HG02678 (cell line): ENCODE measurements at regions not wholly inside any gene's neighbourhood (a gene's known extent, or its start where the extent isn't known, plus 50 kb on each side); places are given as distances from the start of the nearest gene placed in this dataset.

ENCODE experiments used
- ATAC-seq: cut with Tn5 transposase; IDR thresholded peaks from one replicate; pipeline ENCODE4 v1.9.1; 2021; ENCODE audit warnings: mild to moderate bottlenecking, moderate library complexity; ENCODE audit not compliant: unreplicated experiment

DNA sequence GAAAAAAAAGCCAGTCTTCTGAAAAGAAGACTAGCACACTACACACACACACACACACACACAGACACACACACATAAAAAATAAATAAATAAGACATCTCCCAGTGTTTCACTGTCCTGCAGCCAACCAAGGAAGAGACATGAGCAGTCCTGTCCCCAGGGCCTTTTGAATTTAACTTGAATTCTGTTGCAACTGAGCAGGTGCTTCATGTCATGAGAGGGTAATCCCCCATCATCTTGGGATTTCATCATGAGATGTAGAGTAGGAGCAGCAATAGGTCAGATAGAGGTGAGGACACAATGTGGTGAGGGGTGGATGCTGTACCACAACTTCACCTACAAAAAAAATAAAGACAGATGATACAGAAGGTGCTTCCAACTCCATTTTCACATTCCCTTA lies 682.2 kb upstream of the TSPY4 start:
- ATAC-seq = no peak

DNA sequence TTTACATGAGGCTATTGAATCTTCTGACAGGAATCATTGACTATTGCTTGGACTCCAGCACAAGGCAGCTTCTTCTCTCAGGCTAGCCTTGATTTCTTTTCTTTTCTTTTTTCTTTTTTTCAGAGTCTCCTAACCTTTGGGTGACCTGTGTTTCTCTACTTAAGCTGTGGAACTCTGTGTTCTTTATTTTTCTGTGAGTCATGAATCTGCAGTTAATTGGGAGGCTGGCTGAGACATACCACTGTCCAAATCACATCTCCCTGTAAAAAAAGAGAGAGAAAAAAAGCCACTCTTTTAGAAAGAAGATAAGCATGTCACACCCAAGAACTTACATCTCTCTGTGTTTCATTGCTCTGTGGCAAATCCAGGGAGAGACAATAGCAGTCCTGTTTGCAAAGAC lies 681.2 kb upstream of the TSPY4 start:
- ATAC-seq = no peak

DNA sequence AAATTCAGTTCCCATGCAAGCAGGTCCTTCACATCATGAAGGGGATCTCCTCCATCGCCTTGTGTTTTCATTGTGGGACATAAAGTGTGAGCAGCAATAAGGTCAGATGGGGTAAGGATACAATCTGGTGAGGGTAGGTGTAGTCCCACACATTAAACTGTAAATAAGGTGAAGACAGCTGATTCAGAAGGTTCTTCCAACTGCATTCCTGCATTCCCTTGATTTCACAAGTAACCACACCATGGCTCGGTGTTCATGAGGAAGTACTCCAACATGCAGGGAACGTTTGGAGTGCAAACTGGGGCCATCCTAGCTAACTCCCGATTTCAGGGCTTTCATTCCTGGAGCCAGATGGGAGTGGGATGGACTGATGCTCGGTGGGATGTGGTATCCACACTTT lies 680.7 kb upstream of the TSPY4 start:
- no peak for ATAC-seq

DNA sequence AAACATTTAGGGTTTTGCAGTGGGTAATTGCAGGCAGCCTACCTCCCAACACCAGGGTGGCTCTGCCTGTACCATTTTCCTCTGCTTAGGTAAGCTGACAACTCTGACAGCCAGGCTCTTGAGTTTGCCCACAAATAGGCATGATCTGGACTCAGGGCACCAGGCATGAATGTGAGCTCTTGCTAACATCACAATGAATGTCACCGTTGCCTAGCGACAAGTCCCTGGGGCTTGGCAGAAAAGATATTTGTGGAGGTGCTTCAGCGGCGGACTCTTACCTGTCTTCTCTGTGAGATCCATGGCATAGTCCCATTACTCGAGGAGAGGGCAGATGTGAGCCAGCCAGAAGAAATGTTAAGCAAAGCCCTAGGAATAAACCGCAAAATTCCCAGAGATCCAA lies 677.5 kb upstream of the TSPY4 start:
- no peak for ATAC-seq

DNA sequence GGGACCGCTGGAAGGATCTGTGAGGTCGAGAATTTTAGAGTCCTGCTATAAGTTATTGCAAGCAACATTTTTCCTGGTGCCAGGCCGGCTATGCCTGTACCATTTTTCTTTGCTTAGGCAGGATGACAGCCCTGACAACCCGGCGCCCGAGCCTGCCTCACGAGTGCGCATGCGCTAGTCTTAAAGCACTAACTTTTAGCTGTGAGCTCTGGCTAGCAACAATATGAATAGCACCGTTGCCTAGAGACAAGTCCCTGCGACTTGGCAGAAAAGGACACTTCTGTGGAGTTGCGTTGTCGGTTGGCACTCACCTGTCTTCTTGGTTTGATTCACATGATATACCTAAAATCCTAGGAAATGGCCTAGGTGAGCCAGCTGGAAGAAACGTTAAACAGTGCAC lies 663.4 kb upstream of the TSPY4 start:
- ATAC-seq = no peak

DNA sequence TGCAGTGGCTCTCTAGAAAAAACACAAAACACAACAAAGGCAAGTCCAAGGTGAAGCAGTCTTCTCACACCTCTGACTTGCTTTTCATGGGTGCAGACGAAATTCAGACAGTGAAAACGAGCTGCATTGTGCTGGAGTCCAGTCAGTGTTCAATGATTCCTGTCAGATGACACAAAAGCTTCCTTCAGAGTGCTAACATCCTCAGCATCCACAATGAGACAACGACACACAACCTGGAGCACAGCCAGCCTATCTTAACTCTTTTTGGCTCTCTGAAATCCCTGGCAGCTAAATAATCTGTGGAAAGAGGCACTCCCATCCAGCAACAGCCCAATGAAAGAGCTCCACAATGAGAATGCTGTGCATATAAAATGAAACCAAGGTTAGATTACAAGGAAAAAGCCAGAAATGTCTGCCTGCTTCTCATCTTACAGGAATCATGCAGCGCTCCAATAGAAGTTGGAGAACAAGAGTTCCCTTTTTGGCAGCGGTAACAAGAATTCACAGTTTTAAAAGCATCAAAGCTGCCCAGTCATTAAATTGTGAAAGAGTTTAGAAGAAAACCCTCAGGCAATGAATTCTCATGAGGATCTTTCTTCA lies 659.8 kb upstream of the TSPY4 start:
- no peak for ATAC-seq

DNA sequence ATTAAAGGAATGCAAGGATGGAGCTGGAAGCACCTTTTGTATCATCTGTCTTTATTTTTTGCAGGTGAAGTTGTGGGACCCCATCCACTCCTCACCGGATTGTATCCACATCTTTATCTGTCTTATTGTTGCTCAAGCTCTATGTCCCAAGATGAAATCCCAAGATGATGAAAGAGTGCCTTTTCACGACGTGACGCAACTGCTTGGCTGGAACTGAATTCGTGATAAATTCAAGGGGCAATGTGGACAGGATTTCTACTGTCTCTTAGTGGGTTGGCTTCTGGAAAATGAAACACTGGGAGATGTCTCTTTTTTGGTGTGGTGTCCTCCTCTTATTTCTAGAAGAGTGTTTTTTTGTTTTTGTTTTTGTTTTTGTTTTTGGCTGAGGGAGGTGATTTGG lies 650.1 kb upstream of the TSPY4 start:
- no peak for ATAC-seq

DNA sequence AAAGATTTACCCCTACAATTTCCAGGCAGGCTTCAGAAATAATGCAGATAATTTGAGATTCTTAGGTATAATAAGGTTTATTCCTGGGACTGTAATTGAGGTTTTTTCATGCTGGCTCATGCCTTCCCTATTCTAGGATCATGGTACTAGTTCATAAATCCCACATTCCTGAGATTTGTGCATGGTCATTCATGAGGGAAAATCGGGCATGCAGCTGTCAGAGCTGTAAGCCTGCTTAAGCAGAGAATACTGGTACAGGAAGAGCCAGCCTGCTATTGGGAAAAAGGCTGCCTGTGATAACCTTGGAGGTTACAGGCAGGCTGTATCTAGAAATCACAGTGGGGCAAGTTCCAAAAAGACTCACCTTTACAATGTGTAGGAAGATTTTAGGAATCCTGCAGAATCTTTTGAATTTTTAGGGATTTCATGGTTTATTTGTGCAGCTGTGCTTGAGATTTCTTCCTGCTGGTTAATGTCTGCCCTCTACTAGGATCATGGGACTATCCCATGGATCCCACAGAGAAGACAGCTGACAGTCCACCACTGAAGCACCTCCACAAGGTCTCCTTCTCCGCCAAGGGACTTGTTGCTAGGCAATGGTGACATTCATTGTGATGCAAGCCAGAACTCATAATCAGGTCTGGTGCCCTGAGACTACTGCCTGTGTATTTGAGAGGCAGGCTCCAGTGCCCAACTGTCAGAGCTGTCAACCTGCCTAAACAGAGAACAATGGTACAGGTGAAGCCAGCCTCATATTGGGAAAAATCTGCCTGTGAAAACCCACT lies 646.2 kb upstream of the TSPY4 start:
- ATAC-seq = no peak

DNA sequence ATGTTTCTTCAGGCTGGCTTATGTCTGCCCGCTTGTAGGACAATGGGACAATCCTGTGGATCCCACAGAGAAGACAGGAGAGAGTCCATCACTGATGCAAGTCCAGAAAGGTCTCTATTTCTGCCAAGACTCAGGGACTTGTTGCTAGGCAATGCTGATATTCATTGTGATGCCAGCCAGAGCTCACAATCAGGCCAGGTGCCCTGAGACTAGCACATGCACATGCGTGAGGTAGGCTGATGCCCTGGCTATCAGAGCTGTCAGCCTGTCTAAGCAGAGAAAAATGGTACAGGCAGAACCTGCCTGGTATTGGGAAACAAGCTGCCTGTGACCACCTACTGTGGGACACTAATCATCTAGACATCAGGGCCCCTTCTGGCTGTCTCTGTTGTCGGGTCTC lies 638.7 kb upstream of the TSPY4 start:
- no peak for ATAC-seq

DNA sequence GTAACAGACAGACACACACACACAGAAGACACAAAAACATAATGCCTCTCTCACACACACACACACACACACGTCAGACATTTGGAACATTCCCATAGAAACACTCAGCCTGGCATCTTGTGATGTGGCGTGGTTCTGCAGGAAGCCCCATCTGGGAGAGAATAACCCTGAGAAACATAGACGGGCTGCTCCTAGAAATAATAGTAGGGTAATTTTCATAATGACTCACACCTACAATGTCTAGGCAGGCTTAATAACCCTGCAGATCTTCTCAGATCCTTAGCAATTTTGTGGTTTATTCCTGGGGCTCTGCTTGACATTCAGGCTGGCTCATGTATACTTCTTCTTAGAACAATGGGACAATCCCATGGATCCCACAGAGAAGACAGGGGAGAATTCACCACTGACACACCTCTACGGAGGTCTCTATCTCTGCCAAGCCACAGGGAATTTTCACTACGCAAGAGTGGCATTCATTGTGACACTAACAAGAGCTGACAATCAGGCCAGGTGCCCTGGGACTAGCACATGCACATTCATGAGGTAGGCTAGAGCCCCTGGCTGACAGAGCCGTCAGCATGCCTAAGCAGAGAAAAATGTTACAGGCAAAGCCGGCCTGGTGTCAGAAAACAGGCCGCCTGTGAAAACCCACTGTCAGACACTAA lies 631.5 kb upstream of the TSPY4 start:
- ATAC-seq = no peak

DNA sequence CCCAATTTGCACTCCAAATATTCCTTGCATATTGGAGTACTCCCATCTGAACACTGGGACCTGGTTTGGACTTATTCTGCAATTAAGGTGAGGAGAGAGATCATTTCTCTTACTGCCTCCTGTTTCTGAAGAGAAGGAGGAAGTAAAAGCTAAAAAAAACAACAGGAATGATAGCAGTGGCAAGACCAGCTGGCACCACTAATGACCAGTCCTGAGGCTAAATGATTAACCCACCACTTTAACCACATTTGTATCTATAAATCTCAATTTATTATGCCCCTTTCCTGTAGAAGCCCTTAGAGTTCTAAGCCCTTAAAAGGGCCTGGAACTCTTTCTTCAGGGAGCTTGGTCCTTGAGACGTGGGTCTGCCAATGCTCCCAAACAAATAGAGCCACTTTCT lies 625.0 kb upstream of the TSPY4 start:
- no peak for ATAC-seq

DNA sequence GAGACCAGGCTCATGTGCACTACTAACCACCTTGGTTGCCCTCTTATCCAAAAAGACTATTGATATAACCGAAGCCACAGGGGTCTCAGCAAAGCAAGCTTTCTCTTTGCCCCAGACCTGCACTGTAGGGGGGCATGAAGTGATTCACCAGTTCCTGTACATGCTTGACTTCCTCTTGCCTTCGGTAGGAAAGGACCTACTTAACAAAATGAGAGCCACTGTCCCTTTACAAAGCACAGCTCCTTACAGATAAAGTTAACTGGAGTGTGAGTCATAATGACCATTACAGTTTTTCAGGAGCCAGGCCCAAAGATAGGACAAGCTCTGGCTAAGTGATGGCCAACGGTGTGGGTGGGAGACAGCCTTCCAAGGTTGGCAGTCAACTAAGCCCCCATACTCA lies 622.0 kb upstream of the TSPY4 start:
- ATAC-seq = no peak

DNA sequence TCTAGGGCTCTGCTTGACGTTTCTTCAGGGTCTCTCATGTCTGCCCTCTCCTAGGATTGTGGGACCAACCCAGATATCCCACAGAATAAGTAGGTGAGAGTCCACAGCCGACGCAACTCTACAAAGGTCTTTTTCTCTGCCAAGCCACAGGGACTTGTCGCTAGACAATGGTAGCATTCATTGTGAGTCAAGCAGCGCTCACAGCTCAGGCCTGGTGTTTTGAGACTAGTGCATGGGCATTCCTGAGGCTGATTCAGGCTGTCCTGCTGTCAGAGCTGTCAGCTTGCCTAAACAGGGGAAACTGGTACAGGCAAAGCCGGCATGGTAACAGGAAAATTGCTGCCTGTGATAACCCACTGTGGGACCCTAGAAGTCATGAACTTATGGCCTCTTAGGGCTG lies 610.6 kb upstream of the TSPY4 start:
- no peak for ATAC-seq

DNA sequence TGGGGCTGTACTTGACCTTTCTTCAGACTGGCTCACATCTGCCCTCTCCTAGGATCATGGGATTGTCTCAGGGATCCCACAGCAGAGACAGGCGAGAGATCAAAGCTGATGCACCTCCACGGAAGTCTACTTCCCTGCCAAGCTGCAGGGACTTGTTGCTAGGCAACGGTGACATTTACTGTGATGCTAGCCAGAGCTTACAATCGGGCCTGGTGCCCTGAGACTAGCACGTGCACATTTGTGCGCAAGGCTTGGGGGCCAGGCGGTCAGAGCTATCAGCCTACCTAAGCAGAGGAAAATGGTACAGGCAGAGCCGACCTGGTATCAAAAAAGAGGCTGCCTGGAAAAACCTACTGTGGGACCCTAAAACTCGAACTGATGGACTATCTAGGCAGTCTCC lies 607.3 kb upstream of the TSPY4 start:
- no peak for ATAC-seq

DNA sequence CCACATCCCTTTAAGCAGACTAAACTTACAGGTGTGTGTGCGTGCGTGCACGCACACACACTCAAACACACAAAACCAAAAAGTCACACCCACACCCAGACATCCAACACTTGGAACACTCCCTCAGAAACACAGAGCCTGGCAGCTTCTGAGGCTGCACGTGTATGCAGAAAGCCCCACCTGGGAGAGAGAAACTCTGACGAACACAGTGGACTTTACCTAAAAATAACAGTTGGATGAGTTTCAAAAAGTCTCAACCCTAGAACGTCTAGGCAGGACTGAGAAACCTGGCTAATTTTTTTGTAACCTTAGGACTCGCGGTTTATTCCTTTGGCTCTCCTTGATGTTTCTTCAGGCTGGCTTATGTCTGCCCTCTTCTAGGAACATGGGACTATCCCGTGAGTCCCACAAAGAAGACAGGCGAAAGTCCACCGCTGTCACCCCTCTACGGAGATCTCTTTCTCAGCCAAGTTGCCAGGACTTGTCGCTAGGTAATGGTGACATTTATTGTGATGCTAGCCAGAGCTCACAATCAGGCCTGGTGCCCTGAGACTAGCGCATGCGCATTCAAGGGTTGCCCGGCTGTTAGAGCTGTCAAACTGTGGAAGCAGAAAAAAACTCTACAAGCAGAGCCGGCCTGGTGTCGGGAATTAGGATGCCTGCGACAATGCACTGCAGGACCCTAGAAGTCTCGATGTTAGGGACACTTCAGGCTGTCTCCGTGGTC lies 595.8 kb upstream of the TSPY4 start:
- no peak for ATAC-seq

DNA sequence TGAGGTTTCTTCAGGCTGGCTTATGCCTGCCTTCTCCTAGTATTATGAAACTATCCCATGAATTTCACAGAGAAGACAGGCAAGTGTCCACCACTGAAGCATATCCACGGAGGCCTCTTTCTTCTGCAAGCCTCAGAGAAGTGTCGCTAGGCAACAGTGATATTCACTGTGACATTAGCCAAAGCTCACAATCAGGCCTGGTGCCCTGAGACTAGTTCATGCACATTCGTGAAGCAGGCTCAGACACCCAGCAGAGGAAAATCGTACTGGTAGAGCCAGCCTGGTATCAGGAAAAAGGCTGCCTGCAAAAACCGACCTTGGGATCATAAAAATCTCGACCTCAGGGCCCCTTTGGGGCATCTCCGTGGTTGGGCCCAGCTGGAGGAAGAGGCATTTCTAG lies 573.1 kb upstream of the TSPY4 start:
- ATAC-seq = no peak

DNA sequence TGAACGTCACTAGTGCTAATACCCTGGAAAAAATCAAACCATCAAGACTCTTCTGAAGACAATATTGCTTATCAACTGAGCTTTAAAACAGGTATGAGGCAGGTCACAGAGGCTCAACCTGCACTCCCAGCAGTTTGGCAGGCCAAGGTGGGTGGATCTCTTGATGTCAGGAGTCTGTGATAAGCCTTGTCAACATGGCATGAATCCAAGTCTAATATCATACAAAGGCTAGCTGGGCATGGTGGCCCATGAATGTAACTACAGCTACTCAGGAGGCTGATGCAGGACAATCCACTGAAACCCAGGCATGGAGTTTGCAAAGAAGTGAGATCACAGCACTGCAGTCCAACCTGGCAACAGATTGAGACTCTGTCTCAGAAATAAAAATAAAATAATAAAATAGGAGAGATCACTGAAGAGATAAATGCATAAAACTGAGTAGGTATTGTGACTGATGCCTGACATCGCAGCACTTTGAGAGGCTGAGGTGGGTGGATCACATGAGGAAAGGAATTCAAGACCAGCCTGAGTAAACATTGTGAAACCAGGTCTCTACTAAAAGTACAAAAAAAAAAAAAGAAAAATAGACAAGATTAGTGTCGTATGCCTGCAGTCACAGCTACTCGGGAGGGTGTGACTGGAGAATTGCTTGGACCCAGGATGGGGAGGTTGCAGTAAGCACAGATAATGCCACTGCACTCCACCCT lies 555.9 kb upstream of the TSPY4 start:
- ATAC-seq = no peak

DNA sequence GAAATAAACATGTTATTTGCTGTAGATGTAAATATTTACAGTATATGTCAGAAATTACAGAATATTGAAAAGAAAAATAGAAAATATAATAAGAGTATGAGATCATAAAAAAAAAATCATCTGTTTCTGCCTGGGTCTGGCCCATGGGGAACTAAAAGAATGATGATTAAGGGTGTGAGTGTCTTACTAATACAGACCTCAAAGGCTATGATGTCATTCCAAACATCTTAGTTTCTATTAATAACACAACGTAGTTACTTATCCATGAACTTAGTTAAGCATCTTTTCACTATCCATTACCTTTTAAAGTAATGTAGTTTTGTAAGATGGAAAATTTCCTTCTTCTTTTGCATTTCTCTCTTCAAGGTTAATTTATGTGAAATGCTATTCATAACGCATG lies 542.7 kb upstream of the TSPY4 start:
- no peak for ATAC-seq

DNA sequence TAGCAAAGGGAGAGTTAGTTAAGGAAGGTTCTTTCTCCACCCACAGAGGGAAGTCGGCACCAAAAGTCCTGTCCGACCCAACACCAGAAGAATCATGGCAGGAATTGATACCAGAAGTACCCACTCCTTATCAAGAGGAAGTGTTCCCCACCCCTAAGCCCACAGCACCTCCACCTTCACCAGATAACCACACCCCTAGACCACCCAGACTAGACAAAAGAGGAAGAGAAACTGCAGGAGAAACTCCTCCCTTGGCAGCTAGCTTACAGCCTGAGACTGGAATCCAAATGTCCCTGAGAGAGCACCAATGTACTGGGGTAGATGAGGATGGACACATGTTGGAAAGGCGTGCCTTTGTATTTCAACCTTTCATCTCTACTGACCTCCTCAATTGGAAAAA lies 532.9 kb upstream of the TSPY4 start:
- no peak for ATAC-seq

DNA sequence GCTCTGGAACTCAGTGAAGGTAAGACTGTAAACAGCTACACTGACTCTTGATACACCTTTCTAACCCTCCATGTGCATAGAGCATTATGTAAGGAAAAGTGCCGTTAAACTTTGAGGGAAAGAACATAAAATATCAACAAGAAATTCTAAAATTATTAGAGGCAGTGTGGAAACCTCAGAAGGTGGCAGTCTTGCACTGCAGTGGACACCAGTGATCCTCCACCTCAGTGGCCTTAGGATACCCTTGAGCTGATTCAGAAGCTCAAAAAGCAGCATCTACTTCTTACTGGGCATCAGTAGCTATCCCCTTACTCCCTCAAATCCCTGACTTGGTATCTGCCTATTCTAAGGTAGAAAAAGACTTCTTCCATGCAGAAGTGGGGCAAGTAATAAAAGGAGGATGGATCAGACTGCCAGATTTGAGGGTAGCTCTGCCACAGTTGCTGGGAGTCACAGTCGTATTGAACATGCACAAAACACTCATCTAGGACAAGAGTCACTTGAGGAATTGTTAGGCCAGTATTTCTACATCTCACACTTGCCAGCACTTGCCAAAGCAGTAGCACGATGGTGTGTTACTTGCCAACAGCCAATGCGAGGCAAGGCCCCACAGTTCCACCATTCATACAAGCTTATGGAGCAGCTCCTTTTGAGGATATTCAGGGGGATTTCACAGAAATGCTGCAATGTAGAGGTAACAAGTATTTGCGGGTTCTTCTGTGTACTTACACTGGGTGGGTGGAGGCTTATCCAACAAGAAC lies 529.4 kb upstream of the TSPY4 start:
- no peak for ATAC-seq
